Activated CD8-positive, alpha-beta memory T cell treated with anti-CD3 and anti-CD28 coated beads for 4 hours (primary cell): ENCODE measurements at regions not wholly inside any gene's neighbourhood (a gene's known extent, or its start where the extent isn't known, plus 50 kb on each side); places are given as distances from the start of the nearest gene placed in this dataset.

Experiments used
- DNase-seq, 2 donors: peaks; one replicate each; pipeline ENCODE4 v3.0.0-alpha.2; 2020; ENCODE audit warnings: low read depth in 2 of 2

DNA sequence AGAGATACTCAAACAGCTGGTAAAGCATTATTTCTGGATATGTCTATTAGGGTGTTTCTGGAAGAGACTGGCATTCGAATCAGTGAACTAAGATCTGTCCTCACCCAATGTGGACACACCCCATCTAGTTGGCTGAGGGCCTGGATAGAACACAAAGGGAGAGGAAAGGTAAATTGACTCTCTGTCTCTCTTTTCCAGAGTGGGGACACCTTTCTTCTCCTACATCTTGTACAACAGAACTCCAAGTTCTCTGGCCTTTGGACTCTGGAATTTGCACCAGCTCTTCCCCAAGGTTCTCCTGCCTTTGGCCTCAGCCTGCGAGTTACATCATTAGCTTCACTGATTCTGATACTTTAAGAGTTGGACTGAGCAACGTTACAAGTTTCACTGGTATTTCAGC lies 1253.9 kb downstream of the SLC16A7 start:
- no peak for DNase-seq

DNA sequence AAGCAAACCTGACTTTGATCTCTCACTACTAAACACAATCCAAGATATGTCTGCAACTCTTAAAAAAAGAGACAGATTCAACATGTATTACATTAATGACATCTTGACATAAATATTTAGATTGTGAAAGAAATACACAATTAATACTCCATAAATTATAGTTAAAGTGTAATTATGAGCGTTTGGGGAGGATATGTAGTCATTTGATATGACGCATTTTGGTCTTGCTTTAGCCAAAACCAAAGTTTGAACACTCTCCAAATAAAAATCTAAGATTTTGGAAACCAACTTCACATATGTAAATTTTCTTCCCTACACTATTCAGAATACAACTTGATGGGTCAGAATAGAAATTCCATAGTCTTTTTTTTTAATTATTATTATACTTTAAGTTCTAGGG lies 1257.6 kb downstream of the SLC16A7 start:
- DNase-seq: no peak

DNA sequence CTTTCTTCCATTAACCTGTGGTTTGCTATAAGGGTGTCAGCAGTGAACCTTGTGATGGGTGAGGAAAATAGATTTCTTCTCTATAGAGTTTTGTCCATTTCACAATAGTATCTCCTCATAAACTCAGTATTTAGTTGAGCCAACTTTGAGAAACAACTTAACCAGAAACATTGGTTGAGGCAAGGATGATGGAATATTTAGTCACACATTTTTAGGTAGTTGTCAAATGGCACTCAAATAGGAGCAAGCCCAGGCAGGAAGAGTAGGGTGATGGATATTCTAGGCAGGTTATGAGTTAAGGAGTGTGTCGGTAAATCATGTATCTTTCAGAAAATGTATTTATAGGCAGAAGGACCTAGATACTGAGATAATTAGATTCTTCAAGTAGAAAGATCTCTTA lies 1267.6 kb downstream of the SLC16A7 start:
- no peak for DNase-seq

DNA sequence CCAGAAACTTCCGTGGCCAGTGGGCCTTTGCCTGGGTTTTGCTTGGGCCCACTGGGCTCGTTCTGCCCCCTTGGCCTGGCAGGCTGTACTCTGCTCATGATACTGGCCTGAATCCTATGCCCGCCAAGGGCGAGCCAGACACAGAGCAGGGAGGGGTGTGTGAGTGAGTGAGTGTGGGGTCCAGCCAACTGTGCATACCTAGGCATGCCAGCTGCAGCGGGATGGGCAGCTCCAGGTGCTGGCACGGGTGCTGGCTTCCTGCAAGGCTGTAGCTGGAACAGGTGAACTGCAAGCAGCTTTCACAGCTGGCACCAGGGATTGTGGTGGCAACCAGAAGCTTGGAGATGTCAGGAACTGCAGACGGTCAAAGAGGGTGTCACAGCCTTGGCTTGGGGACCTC lies 1276.4 kb downstream of the SLC16A7 start:
- no peak for DNase-seq

DNA sequence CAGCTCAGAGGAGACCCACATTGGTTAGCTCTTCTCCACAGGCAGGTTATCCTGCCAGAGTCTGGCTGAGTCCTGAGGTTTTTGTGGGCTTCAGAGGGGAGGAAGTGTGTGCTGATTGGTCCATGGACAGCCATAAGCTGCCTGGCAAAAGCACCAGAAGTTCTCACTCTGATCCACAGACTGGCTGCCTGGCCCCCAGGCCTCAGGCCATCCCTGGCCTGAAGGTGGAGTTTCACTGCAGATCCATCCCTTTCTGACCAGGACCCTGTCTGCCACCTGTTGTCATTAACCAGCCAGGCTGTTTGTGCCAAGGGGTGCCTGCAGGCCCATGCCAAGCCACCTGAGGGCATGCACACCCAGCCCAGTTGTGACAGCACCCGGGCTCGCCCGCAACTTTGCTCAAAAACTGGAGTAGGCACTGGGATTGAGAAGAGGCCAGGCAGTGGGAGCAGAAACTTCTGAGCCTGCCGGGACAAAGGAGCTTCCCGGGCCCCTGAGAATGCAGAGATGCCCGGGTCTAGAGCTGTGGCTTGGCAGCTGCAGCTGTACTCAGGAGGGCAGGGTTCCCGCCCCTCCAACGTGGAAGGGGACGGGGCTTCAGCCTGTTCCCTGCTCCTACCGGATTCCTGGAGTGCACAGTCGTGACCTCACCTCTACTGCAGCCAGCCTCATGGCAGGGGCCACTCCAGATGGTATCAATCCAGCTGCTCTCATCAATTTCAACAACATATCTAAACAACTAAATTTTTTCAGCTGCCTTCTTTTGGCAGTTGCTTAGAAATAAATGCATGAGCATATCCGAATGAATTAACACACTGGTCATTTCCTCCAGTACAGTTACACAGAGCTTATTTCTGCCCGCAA lies 1277.3 kb downstream of the SLC16A7 start:
- DNase-seq: no peak

DNA sequence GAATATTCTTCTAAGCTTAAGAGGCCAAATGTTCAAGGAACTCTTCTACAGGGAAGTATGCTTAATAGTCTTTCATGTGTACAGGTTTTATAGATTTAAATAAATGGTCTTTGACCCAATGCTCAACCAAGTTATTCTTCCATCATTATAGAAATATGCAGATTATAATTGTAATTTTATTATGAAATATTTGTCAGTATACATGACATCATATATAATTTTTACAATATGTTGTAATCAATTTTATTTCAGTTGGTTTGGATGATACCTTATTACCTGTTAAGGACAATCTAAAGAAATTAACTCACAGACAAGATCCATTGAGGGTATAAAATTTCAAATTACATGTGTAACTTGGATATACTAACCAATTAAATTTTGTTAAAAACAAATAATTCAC lies 1278.3 kb downstream of the SLC16A7 start:
- no peak for DNase-seq

DNA sequence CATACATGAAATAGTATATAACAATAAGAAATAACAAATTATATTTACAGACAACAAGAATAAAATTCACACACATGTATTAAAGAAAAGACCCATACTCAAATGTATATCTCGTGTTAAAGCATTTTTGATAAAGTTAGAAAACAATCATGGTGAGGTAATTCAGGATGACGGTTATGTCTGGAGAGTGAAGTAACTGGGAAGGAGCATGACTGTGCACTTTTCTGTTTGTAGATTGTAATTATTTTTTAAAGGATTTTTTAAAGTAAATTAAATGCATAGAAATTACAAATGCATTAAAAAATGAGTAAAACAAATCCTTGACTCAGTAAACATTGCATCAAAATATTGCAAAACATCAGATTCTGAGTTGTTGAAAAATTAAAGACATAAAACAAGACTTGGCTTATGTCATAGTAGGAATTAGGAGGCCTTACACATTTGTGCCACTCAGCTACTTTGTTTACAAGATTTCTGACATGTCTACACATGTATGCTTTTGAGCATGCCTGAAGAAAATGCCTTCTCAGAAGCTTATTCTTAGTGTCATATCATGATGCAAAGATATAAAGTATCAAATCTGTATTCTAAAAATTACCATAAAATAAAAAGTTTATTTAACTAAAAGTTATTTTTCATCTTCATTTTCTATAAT lies 1325.1 kb downstream of the SLC16A7 start:
- no peak for DNase-seq

DNA sequence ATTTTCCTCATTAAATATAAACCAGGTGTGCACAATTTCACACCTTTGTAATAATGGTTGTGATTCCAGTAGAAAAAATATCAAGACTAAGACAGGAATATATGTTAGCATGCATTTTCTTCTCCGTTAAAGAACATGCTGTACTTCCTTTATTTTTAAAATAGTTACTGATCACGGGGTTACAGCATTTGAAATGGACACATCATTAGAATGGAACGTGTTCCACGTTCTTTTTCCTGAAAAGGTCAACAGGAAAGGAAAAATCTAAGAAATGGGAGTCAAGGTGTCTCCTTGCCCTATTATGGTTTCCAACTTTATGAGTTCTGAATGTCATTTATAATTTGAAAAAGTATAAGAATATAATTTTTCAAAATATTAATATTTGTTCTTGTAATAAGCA lies 1325.7 kb downstream of the SLC16A7 start:
- DNase-seq: no peak

DNA sequence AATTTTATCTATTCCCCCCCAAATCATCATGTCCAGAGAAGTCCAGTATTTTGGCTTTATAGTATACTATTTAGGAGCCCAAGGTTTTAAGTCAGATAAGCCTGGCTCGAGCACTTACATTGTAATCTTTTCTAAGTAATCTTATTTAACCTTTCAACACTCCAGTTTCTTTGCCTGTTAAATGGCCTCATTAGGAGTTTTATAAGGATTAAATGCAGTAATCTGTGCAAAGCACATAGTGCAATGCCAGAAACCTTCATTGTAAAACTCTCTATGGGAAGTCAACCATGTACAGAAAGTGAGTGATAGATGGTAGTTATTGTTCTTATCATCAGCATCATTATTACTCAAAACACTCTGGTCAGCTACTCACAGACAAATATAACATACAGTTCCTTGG lies 1330.4 kb downstream of the SLC16A7 start:
- DNase-seq: no peak

DNA sequence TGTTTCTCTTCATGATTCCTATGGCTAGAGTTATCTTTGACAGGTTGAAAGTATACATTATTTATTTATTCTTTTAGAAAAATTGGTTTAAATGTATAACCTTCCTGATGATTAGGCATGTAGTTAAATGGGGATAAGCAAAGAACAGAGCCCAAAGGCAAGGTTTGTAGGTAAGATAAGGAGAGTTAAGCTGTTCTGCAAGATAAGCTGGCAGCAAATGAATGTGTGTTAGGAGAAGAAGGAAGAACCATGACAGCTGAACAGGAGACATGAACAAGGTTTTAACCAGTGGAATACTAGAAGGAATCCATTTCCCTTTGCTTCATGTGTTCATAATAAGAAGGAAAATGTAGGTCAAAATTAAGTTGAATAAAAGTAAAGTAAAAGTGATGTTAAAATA lies 1330.1 kb upstream of the USP15 start:
- no peak for DNase-seq

DNA sequence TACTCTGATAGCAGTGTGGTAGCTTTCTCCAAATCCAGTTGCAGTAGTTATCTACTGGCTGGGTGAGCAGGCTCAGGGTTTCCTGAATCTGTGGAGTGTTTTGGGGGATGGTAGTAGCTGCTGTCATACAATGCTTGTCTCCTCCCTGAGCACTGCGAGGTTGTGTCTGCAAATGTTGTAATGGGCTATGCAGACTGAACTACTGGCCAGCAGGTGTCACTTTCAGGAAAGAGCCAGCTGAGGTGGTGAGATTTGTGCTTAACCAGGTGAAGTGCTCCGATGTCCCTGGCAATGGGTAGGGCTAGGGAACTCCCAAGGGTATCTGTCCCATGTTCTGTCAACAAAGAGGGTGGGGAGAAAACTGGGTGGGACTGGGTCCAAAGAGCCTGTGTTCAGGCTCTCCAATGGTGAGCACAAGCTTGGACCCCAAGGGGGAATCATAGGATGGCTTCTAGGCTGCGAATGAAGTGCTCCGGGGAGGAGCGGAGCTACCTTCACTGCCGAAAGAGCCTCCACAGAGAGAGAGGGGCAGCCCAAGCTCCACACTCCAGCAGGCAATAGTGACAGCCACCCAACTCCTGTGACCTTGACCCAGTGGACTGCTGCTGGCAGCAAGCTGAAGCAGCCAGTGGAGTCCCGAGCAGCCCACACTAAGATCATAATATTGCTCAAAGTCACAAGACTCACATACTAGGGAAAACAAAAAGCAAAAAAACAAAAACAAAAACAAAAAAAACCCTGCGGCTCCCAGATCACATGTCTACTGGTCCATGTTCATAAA lies 1324.0 kb upstream of the USP15 start:
- no peak for DNase-seq

DNA sequence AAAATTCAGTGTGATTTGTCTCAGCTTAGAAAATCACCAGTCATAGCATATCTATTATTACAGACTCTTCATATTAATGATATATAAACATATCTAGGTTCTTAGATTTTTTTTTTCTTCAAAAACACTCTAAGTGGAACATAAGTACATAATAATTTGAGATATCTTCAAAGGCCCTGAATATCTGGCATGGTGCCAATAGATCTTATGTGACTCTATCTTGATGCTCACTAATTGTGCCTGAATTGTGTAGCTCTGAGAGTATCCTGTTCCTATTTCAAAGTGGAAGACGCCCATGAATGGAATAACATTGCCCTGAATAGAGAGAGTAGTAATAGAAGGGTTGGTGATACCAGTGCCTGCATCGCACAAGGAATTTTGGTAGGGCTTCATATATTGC lies 1312.7 kb upstream of the USP15 start:
- DNase-seq: no peak

DNA sequence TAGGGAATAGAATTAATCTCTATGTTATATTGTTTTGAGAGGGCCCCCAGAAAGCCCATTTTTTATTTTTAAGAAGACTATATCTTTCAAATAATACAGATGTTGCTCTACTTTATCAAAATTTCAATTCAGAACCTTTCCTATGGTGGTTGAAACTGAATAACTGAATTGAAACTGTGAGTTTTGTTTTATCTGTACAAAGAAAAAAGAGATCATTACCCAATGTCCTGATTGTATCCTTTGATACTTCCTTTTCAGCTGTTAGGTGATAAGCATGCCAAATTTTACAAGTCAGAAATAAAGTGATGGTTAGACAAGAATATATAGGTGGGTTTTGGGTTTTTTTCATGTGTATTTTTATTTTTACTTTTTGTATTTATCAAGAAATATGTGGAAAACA lies 1293.1 kb upstream of the USP15 start:
- DNase-seq: no peak

DNA sequence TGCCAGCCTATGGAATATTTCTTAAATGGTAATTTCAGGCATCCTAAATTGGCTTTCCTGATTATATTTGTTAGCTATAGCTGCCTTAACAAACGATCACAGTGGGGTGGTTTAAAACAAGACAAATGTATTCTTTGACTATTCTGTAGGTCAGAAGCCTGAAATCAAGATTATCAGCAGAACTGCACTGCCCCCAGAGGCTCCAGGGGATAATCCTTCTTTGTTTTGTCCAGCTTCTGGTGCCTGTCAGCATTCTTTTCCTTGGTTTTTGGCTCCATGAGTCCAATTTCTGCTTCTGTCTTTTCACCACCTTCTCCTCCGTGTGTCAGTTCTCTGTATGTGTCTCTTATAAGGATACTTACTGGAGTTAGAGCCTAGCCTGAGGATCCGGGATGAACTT lies 1282.2 kb upstream of the USP15 start:
- DNase-seq: no peak

DNA sequence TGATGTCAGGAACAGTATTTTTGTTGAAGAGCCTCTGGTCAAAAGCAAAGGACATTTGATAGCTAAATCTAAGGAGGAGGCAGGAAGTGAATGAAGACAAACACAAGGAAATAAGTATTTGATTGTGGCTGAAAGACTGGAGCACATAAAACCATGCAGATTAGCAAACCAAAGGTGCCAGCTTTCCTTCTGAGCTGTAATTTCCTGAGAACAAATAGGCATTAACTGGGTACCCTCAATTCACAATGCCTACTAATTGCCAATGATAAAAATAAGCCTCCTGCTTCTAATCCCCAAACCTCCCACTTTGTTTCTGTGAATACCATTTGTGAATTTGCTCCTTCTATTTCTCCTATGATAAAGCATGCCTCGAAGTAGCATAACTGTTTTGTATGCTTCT lies 1279.6 kb upstream of the USP15 start:
- DNase-seq: no peak

DNA sequence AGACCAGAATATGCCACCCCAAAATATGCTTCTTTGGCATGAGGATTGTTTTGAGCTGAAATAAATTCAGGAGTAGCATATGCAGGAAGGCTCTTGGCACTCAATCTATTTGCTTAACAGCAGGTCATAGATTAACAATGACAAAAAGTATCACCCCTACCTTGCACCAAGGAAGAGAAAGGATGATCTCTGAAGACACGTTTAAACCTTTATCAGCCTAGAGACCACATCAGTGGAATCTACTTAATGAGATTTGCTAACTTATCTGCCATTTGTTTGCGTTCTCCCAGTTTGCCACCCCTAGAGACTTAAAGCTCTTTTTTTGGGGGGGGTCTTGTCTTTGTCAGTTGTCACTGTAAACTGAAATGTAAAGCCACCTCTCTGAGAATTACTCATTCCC lies 1278.7 kb upstream of the USP15 start:
- no peak for DNase-seq

DNA sequence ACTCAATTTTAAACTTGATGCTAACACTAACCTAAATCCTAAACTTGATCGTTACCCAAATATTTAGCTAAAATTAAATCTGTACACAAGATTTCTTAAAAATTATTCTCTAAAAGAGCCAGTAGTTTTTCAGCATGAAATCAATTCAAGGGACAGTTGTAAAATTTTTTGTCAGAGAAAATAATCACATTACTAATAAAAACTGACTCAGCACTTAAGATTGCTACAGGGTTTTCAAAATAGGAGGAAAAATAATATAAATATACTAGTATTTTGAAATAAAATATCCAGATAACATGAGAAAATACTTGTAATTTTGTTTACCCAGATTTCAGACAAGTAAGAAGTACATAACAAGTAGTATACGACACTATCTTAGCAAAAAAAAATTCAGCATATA lies 1268.1 kb upstream of the USP15 start:
- no peak for DNase-seq

DNA sequence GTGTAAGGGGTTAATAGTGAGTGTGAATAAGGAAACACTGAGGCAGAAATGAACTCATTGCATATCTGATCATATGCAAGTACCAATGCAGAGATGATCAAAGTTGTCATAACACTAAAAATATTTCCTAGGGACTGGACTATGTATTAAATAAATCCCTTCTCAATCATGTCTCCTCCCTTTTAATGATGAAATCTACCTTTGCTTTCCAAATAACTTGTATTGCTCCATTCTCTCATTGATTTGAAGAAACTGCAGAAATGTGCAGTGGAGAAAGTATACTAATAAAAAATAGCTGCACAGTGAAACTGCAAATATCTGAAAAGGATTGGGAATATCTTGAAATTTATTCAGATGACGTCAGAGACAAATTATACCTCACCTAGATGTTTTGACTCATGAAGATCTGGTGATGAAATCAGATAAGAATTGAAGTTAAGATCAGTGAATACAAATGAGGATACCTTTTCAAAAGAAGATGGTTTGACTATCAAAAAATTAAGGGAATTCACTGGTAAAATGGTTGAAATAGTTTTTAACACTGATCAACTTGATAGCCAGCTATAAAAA lies 1264.9 kb upstream of the USP15 start:
- no peak for DNase-seq

DNA sequence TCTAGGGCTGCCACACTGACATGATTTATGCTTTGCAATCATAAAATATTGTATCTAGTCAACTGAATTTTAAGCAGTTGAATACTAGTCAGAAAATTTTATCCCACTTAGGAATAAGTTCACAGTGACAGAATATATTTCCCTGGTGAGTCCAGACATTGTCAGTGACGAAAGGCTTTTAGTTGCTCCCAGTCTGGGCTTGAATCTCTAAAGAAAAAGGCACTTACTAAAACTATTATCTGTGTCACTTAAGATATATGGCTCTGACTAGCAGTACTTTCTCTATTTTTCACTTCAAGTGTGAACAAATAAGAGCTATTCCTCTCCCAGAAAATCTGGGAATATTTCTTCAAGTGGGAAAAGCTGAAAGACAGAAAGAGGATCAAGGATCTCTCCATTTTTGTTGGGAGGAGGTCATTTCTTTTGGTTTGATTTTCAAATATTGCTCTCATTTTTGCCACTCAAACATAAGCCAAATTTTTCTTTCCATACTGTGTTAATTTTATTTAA lies 1262.3 kb upstream of the USP15 start:
- DNase-seq: no peak

DNA sequence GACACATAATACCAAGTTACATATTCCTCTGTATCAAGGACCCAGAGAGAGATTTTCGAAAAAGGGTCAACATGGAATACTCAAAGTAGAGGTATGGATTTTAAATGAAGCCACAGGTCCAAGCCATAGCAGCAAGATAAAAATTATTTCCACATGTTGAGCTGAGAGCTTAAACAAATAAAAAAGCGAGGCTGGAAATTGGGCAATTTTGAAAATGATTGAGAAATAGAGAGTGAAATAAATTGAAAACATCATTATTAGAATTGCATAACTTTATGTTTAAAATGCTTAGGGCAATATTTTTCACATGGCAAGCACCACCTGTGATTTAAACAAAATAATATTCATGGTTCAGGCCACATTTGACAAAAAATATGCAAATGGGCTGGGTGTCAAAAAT lies 1251.0 kb upstream of the USP15 start:
- DNase-seq: no peak

DNA sequence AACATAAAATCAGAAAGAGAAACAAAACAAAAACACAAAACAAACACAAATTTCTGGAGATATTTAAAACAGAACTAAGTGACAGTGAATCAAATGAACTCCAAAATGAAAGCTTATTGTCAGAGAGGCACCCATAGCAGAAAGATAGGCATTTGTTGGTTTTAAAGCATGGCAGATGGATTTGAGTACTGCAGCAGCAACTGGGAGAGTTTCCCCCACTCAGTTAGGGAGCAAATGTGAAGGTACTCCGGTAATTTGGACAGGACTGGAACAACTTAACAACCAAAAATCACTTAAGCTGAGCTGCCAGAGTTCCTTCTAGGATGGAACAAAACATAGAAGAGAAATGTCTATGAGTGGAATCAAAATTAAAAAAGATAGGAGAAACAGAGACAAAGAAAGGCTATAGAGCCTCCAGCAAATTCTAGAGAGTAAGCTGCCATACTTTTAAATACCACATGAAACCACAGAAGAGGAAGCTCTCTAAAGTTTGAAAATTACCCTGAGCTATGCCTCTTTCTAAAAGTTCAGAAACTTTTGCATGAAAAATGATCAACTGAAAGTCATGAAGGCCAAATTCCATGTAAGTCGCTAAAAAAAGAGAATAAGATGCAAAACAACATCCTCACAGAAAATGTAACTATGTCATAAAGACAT lies 1248.3 kb upstream of the USP15 start:
- DNase-seq: no peak

DNA sequence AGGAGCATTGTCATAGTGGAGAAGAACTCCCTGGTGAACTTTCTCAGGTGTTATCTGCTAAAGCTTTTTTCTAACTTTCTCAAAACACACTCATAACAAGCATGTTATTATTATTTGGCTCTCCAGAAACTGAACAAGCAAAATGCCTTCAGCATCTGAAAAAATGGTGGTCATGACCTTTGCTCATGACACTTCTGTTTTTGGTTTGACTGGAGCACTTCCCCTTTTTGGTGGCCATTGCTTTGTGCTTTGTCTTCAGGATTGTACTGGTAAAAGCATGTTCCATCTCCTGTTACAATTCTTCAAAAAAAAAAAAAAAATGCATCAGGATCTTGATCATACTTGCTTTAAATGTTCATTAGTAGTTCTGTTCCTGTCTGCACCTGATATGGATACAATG lies 1241.6 kb upstream of the USP15 start:
- no peak for DNase-seq
